WTC11 (cell line): ENCODE measurements at regions not wholly inside any gene's neighbourhood (a gene's known extent, or its start where the extent isn't known, plus 50 kb on each side); places are given as distances from the start of the nearest gene placed in this dataset.
"Not testable (repeated sequence)": the region's sequence is repeated elsewhere in the genome, so short reads cannot be mapped to it uniquely, and the experiment has no call there.

ENCODE experiments used
- NR2C2 ChIP-seq: sonication (generic); formaldehyde crosslinking; IDR thresholded peaks from 2 replicates; pipeline ENCODE4 v1.8.0; 2022; ENCODE audit warnings: mild to moderate bottlenecking, missing genetic modification reagents
- TCF7 ChIP-seq: sonication (generic); formaldehyde crosslinking; IDR thresholded peaks from 2 replicates; pipeline ENCODE4 v1.8.0; 2022; ENCODE audit warnings: mild to moderate bottlenecking, low read depth, missing genetic modification reagents, moderate library complexity
- TF ChIP-seq, protein P1 (sequence below): sonication (generic); formaldehyde crosslinking; IDR thresholded peaks from 2 replicates; pipeline ENCODE4 v1.8.1; 2022; ENCODE audit warnings: low read depth, missing genetic modification reagents, borderline replicate concordance
- TF ChIP-seq, protein P2 (sequence below): sonication (generic); formaldehyde crosslinking; IDR thresholded peaks from 2 replicates; pipeline ENCODE4 v1.8.0; 2022; ENCODE audit warnings: mild to moderate bottlenecking, missing genetic modification reagents

DNA sequence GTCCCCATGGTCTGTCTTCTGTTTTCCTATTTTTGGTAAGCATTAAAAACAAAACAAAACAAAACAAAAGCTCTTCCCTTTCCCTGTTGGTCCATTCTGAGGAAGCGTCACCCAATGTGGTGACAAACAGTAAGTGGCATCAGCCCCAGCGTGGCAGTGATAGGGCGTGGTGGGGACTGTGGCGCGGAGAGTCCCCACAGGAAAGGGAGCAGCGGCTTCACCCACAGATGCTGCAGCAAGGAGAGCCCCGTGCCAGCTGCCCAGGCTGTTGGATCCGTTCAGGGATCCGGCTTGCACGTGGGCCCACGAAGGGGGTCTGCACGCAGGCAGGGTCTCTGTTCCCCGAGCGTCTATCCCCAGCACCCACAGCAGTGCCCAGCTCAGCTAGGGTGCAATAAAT is 279.2 kb downstream of the ADGRD1 start:
- TF ChIP-seq TCF7, NR2C2 (CRISPR knock-in tag): not testable (repeated sequence)
- TF ChIP-seq, protein P1, sequence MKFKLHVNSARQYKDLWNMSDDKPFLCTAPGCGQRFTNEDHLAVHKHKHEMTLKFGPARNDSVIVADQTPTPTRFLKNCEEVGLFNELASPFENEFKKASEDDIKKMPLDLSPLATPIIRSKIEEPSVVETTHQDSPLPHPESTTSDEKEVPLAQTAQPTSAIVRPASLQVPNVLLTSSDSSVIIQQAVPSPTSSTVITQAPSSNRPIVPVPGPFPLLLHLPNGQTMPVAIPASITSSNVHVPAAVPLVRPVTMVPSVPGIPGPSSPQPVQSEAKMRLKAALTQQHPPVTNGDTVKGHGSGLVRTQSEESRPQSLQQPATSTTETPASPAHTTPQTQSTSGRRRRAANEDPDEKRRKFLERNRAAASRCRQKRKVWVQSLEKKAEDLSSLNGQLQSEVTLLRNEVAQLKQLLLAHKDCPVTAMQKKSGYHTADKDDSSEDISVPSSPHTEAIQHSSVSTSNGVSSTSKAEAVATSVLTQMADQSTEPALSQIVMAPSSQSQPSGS = not testable (repeated sequence)
- TF ChIP-seq, protein P2, sequence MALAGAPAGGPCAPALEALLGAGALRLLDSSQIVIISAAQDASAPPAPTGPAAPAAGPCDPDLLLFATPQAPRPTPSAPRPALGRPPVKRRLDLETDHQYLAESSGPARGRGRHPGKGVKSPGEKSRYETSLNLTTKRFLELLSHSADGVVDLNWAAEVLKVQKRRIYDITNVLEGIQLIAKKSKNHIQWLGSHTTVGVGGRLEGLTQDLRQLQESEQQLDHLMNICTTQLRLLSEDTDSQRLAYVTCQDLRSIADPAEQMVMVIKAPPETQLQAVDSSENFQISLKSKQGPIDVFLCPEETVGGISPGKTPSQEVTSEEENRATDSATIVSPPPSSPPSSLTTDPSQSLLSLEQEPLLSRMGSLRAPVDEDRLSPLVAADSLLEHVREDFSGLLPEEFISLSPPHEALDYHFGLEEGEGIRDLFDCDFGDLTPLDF = not testable (repeated sequence)
